ENCODE measurements at regions not wholly inside any gene's neighbourhood (a gene's known extent, or its start where the extent isn't known, plus 50 kb on each side); places are given as distances from the start of the nearest gene placed in this dataset.
"Not testable (repeated sequence)": the region's sequence is repeated elsewhere in the genome, so short reads cannot be mapped to it uniquely, and the experiment has no call there.

DNA sequence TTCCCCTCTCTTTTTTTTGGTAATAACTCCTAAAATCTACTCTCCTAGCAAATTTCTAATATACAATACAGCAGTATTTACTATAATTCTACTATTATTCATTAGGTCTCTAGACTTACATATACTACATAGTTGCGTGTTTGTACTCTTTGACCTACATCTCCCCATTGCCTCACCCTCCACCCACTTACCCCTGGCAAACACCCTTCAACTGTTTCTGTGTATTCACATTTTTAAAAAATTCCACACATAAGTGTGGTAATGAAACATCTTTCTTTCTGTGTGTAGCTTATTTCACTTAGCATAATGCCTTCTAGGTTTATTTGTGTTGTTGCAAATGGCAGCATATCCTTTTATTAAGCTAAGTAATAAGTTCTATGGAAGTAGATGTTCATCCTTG is 336.0 kb downstream of the CCDC85A start:
- DNase-seq, result no peak

GRCh38 chr2:56522605-56523089 is 338.9 kb downstream of the CCDC85A start:
- no peak for DNase-seq

DNA sequence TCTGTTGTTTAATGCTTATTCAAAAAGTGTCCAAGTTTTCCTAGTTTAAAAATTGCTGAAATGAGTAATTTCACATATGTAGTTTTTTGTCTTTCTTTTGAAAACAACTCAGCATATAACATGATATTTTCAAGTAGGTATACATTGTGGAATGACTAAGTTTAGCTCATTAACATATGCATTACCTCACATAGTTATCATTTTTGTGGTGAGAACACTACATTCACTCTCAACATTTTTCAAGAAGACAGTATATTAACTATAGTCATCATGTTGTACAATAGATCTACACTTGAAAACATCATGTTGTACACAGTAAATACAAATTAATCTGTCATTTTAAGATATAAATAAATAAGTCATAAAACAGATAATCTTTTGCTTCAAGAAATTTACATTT is 340.0 kb downstream of the CCDC85A start:
- no peak for DNase-seq

- DNase-seq, result no peak
Measured at GRCh38 chr2:56531668-56532420, 348.1 kb downstream of the CCDC85A start.

- no peak for DNase-seq
Measured at GRCh38 chr2:56534321-56534720, 350.5 kb downstream of the CCDC85A start.

DNA sequence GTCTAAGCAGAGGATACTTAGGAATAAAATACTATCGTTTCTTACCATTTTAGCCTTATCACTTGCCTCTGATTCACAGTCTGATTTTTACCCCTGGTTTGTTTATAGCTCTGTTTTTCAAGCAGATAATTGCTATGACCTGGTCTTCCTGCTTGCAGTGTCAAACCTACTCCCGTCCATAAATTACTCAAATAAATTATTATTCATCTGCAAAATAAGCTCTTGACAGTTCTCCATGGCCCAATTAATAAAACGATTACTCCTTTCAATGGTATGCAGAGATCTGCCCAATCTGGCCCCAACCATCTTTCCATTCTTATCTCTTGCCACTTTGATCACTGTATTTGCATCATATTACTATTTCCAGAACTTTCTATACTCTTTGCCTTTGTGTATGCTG is 354.0 kb downstream of the CCDC85A start:
- no peak for DNase-seq

- DNase-seq, result no peak
Measured at GRCh38 chr2:56539618-56540017, 355.8 kb downstream of the CCDC85A start.

GRCh38 chr2:56540467-56540866 is 356.7 kb downstream of the CCDC85A start:
- DNase-seq, result no peak

GRCh38 chr2:56540916-56541315 is 357.1 kb downstream of the CCDC85A start:
- DNase-seq, result no peak

DNA sequence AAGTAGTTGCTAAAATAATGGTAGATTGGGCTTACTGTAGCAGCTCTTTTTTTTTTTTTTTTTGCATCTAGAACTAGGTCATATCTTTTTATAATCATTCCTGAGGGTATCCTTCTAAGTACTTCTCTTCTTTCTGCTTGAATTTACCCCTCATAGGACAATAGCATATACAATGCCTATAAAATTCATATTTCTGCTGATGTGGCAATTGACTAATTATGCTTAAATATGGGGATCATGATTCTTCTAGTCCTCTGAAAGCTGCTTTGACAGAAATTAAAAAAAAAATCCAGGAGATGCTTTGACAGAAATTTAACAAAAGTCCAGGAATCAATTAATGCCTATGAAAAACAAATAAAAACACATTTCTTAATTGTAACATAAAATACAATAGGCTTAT is 358.4 kb downstream of the CCDC85A start:
- DNase-seq, result no peak

DNA sequence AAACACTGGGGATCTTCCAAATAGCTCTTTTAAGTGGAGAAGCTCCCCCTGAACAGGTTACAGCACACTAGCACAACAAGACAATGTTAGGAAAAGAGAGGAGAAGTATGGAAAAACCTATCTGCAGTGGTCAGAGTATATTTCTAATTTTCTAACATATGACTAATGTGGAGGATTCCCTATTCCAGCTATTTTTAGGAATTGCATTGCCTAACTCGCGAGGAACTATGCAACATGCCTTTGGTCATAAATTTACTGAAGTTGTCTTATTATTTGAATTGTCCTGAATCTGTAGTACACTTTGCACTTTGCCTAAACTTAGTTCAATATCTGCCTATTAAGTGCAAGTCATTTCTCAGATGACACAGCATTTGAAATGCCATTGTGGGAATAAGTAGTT is 381.4 kb downstream of the CCDC85A start:
- no peak for DNase-seq

DNA sequence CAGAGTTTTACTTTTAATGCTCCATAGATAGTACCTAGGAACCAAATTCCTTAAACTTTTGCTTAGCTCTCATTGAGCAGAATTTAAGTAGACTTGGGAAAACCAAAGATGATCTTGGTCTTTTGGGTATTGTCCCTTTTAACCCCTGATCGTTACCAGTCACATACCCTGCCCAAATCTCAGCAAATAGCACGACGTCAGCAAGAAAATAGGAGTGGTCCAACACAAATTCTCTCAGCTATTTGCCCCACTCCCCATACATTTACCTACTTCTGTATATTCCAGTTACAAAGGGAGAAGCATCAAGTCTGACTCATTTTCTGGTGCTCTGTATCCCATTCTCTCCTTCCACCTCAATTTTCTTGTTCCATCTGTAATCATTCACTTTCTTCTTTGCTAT is 387.3 kb downstream of the CCDC85A start:
- no peak for DNase-seq

DNA sequence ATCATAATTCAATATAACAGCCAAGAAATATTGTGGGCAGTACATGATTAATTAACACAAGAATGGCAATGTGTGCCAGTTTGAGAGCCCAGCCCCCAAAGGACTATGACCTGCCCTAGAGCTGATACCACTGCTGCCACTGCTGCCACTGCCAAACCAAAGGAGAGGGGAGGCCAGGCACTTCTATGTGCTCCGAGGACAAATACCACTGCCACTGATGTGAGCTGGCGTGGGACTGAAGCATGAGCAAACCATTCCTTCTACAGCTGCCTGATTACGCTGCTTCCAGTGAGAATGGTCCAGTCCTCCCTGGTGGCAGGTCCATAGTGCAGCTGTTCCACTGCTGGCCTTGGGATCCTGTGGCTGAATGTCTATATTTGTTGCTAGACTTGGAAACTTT is 392.2 kb downstream of the CCDC85A start:
- DNase-seq, result no peak

DNA sequence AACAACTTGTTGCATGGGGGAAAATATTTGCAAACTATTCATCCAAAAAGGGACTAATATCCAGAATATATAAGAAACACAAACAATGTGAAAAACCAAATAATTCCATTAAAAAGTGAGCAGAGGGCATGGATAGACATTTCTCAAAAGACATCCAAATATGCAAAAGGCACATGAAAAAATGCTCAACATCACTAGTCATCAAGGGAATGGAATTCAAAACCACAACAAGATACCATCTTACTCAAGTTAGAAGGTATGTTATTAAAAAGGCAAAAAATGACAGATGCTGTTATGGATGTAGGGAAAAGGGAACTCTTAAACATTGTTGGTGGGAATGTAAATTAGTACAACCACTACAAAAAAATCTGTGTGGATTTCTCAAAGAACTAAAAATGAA is 396.5 kb downstream of the CCDC85A start:
- DNase-seq, result no peak

DNA sequence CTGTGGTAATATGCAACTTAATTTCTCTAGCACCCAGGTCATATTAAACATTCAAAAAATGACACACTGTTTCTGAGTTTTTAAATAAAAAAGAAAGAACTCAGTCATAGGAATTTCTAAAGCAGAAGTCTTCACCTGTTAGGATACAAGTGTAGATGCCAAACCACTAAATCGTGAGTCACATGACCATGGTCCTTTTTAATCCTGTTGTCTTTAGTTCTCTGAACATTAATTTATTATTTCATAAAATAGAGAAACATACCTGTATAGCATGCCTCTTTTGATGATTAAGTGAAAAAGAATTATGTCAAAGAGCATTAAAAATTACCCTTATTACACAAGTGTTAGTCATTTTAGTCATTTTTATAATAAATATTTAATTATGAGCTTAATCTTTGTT is 398.8 kb downstream of the CCDC85A start:
- no peak for DNase-seq

GRCh38 chr2:56583796-56584315 is 400.1 kb downstream of the CCDC85A start:
- DNase-seq, result no peak

- no peak for DNase-seq
Measured at GRCh38 chr2:56587456-56587855, 403.7 kb downstream of the CCDC85A start.

GRCh38 chr2:56589194-56589593 is 405.4 kb downstream of the CCDC85A start:
- no peak for DNase-seq

DNA sequence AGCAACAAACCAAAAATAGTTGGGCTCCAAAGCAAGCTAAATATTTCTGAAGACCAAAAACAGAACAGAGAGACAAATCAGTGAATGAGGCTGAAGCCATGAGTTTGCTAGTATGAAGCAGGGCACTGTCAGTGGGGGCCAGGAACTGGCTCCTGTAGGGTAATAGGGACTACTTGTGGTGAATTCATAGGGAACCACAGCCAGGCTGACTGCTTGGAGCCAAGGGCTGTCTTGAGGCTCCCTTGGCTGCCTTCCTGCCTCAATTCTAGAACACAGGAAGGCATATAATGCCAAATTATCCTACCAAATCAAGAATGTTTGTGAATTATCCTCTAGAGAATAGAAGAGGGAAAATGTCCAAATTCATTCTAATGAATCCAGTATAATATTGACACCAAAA is 406.0 kb downstream of the CCDC85A start:
- no peak for DNase-seq

- no peak for DNase-seq
Measured at GRCh38 chr2:56590611-56591010, 406.8 kb downstream of the CCDC85A start.

- not testable (repeated sequence) for DNase-seq
Measured at GRCh38 chr2:56606086-56606485, 422.3 kb downstream of the CCDC85A start.

DNA sequence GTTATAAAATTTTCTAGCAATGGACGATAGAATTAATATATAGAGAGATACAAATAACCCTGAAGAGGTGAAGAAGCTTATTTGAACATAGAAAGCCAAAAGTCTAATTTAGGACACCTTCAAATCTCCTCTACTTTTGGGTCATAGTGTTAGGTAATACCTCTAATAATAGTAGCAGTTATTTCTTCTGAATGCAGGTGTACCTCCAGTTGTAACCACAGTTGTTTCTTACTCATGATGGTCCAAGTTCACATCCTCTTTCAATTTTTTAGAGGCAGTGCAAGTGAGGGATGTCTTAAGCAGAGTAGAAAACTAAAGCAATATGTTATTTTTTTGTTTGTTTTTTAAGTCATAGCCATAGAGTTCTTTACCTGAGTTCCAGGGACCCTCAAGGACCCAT is 429.5 kb downstream of the CCDC85A start:
- DNase-seq, result no peak

DNA sequence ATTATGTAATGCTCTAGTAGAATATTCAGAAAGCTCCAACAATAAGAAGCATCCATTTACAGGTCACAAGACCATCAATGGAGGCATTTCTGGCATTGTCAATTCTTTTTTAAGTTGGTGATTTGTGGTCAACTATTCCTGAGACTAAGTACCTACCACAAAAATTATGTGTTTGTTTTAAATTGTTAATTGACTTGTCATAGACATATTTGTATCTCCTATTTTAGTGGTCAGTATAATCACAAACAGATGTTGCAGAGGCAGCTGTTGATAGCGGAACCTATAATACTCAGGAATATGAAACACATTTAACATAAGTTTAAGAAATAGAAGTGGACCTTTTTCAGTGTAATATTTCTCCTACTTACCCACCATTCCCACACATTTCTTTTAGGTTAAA is 430.1 kb downstream of the CCDC85A start:
- DNase-seq, result no peak

- DNase-seq, result no peak
Measured at GRCh38 chr2:56615760-56616159, 432.0 kb downstream of the CCDC85A start.

- no peak for DNase-seq
Measured at GRCh38 chr2:56624181-56624580, 440.4 kb downstream of the CCDC85A start.
